ENCODE measurements at regions not wholly inside any gene's neighbourhood (a gene's known extent, or its start where the extent isn't known, plus 50 kb on each side); places are given as distances from the start of the nearest gene placed in this dataset.

DNA sequence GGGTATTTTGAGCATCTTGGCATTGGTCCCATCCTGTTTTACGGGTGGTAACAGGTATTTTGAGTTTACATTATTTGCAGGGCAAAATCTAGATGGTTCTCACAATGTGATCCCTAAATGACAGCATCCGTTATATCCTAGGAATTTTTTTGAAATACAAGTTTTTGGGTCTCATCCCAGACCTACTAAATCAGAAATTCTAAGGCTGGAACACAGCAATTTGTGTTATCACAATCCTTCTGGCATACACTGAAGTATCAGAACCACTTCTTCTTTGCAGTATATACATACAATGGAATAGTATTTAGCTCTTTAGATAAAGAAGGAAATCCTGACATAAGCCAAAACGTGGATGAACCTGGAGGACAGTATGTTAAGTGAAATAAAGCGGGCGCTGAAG, 104.1 kb upstream of the LSM6 start:
- no peak overlapping the region for H3K27ac ChIP-seq (ENCODE audit: low read length)
- H2AFZ ChIP-seq (ENCODE audit: low read depth, low read length) = no peak overlapping the region
- no peak overlapping the region for H3K4me2 ChIP-seq (ENCODE audit: low read length)
- H3K36me3 ChIP-seq (ENCODE audit: insufficient read depth, low read length) = no peaks in the 10 kb centered on the region
- H3K79me2 ChIP-seq (replicated peaks; ENCODE audit: insufficient read depth, low read length) = no peaks in the 10 kb centered on the region
- H3K9me2 ChIP-seq (ENCODE audit: insufficient read depth, low read length) = no peaks in the 10 kb centered on the region
- H3F3A ChIP-seq (ENCODE audit: insufficient read depth, low read length, poor library complexity, severe bottlenecking) = no peaks in the 10 kb centered on the region
- H4K20me1 ChIP-seq (ENCODE audit: insufficient read depth) = no peaks in the 10 kb centered on the region
- H3K4me3 ChIP-seq (ENCODE audit: low read length) = no peak overlapping the region
- no peaks in the 10 kb centered on the region for H3K9me3 ChIP-seq (ENCODE audit: low read length)
- no peaks in the 10 kb centered on the region for H3K27me3 ChIP-seq (ENCODE audit: insufficient read depth, low read depth, low read length)
- no peak overlapping the region for H3K9ac ChIP-seq (ENCODE audit: low read length)
- TF ChIP-seq RAD21 (conservative IDR thresholded peaks at IDR 0.05) = no peak
- TF ChIP-seq, protein P1, sequence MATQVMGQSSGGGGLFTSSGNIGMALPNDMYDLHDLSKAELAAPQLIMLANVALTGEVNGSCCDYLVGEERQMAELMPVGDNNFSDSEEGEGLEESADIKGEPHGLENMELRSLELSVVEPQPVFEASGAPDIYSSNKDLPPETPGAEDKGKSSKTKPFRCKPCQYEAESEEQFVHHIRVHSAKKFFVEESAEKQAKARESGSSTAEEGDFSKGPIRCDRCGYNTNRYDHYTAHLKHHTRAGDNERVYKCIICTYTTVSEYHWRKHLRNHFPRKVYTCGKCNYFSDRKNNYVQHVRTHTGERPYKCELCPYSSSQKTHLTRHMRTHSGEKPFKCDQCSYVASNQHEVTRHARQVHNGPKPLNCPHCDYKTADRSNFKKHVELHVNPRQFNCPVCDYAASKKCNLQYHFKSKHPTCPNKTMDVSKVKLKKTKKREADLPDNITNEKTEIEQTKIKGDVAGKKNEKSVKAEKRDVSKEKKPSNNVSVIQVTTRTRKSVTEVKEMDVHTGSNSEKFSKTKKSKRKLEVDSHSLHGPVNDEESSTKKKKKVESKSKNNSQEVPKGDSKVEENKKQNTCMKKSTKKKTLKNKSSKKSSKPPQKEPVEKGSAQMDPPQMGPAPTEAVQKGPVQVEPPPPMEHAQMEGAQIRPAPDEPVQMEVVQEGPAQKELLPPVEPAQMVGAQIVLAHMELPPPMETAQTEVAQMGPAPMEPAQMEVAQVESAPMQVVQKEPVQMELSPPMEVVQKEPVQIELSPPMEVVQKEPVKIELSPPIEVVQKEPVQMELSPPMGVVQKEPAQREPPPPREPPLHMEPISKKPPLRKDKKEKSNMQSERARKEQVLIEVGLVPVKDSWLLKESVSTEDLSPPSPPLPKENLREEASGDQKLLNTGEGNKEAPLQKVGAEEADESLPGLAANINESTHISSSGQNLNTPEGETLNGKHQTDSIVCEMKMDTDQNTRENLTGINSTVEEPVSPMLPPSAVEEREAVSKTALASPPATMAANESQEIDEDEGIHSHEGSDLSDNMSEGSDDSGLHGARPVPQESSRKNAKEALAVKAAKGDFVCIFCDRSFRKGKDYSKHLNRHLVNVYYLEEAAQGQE (IDR thresholded peaks at IDR 0.05; ENCODE audit: borderline replicate concordance) = no peak
- no peak for TF ChIP-seq TAF1 (IDR thresholded peaks at IDR 0.05; ENCODE audit: low read depth)
- TF ChIP-seq EZH2 (IDR thresholded peaks at IDR 0.05; ENCODE audit: borderline replicate concordance, insufficient read depth, low read length, poor library complexity, severe bottlenecking) = no peak
- TF ChIP-seq EP300 (conservative IDR thresholded peaks at IDR 0.05; ENCODE audit: poor library complexity, severe bottlenecking) = no peak
- TF ChIP-seq SMC3 (conservative IDR thresholded peaks at IDR 0.05; ENCODE audit: poor library complexity) = no peak
- TF ChIP-seq, protein P2, sequence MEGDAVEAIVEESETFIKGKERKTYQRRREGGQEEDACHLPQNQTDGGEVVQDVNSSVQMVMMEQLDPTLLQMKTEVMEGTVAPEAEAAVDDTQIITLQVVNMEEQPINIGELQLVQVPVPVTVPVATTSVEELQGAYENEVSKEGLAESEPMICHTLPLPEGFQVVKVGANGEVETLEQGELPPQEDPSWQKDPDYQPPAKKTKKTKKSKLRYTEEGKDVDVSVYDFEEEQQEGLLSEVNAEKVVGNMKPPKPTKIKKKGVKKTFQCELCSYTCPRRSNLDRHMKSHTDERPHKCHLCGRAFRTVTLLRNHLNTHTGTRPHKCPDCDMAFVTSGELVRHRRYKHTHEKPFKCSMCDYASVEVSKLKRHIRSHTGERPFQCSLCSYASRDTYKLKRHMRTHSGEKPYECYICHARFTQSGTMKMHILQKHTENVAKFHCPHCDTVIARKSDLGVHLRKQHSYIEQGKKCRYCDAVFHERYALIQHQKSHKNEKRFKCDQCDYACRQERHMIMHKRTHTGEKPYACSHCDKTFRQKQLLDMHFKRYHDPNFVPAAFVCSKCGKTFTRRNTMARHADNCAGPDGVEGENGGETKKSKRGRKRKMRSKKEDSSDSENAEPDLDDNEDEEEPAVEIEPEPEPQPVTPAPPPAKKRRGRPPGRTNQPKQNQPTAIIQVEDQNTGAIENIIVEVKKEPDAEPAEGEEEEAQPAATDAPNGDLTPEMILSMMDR (IDR thresholded peaks at IDR 0.05; ENCODE audit: poor library complexity, severe bottlenecking) = no peak
- no peak for TF ChIP-seq POLR2AphosphoS5 (IDR thresholded peaks at IDR 0.05)
- TF ChIP-seq MXI1 (conservative IDR thresholded peaks at IDR 0.05; ENCODE audit: poor library complexity, severe bottlenecking) = no peak

DNA sequence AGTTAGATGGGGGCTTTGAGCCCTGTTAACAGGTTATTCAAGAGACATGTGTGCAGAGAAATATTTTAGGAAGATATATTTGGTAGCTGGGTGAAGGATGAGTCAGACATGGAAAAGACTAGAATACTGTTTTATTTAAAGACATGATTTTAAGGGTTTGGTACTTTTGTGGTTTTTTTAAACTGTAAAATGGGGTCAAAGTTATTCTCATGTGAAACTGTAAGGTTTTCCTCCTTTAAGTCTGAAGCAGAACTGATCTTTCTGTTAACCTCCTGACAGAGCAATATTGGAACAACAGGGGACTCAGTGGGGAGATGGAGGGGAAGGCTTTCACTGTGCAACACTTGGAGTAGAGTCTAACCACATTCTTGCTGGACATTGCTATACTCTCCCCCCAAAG, 112.4 kb upstream of the LSM6 start:
- H3K79me2 ChIP-seq (replicated peaks; ENCODE audit: insufficient read depth, low read length) = no peaks in the 10 kb centered on the region
- no peaks in the 10 kb centered on the region for H3K9me2 ChIP-seq (ENCODE audit: insufficient read depth, low read length)
- TF ChIP-seq RAD21 (conservative IDR thresholded peaks at IDR 0.05) (no peak), MXI1 (conservative IDR thresholded peaks at IDR 0.05; ENCODE audit: poor library complexity, severe bottlenecking) (no peak), SMC3 (conservative IDR thresholded peaks at IDR 0.05; ENCODE audit: poor library complexity) (no peak), TAF1 (IDR thresholded peaks at IDR 0.05; ENCODE audit: low read depth) (no peak), EZH2 (IDR thresholded peaks at IDR 0.05; ENCODE audit: borderline replicate concordance, insufficient read depth, low read length, poor library complexity, severe bottlenecking) (no peak), POLR2AphosphoS5 (IDR thresholded peaks at IDR 0.05) (no peak), EP300 (conservative IDR thresholded peaks at IDR 0.05; ENCODE audit: poor library complexity, severe bottlenecking) (no peak)
- TF ChIP-seq, protein P1 (IDR thresholded peaks at IDR 0.05; ENCODE audit: borderline replicate concordance) = no peak
- TF ChIP-seq, protein P2 (IDR thresholded peaks at IDR 0.05; ENCODE audit: poor library complexity, severe bottlenecking) = no peak
- H2AFZ ChIP-seq (ENCODE audit: low read depth, low read length) = no peak overlapping the region
- no peaks in the 10 kb centered on the region for H3F3A ChIP-seq (ENCODE audit: insufficient read depth, low read length, poor library complexity, severe bottlenecking)
- H3K9ac ChIP-seq (ENCODE audit: low read length) = no peak overlapping the region
- no peak overlapping the region for H3K4me3 ChIP-seq (ENCODE audit: low read length)
- H3K4me2 ChIP-seq (ENCODE audit: low read length) = no peak overlapping the region
- no peak overlapping the region for H3K27ac ChIP-seq (ENCODE audit: low read length)
- no peaks in the 10 kb centered on the region for H3K27me3 ChIP-seq (ENCODE audit: insufficient read depth, low read depth, low read length)
- H4K20me1 ChIP-seq (ENCODE audit: insufficient read depth) = no peaks in the 10 kb centered on the region
- no peaks in the 10 kb centered on the region for H3K36me3 ChIP-seq (ENCODE audit: insufficient read depth, low read length)
- no peaks in the 10 kb centered on the region for H3K9me3 ChIP-seq (ENCODE audit: low read length)
